ENCODE measurements at regions not wholly inside any gene's neighbourhood (a gene's known extent, or its start where the extent isn't known, plus 50 kb on each side); places are given as distances from the start of the nearest gene placed in this dataset.

DNA sequence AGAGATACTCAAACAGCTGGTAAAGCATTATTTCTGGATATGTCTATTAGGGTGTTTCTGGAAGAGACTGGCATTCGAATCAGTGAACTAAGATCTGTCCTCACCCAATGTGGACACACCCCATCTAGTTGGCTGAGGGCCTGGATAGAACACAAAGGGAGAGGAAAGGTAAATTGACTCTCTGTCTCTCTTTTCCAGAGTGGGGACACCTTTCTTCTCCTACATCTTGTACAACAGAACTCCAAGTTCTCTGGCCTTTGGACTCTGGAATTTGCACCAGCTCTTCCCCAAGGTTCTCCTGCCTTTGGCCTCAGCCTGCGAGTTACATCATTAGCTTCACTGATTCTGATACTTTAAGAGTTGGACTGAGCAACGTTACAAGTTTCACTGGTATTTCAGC, 1253.9 kb downstream of the SLC16A7 start:
- DNase-seq (ENCODE audit: low read depth in 2 of 2) = no peak

DNA sequence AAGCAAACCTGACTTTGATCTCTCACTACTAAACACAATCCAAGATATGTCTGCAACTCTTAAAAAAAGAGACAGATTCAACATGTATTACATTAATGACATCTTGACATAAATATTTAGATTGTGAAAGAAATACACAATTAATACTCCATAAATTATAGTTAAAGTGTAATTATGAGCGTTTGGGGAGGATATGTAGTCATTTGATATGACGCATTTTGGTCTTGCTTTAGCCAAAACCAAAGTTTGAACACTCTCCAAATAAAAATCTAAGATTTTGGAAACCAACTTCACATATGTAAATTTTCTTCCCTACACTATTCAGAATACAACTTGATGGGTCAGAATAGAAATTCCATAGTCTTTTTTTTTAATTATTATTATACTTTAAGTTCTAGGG, 1257.6 kb downstream of the SLC16A7 start:
- DNase-seq (ENCODE audit: low read depth in 2 of 2) = no peak

DNA sequence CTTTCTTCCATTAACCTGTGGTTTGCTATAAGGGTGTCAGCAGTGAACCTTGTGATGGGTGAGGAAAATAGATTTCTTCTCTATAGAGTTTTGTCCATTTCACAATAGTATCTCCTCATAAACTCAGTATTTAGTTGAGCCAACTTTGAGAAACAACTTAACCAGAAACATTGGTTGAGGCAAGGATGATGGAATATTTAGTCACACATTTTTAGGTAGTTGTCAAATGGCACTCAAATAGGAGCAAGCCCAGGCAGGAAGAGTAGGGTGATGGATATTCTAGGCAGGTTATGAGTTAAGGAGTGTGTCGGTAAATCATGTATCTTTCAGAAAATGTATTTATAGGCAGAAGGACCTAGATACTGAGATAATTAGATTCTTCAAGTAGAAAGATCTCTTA, 1267.6 kb downstream of the SLC16A7 start:
- no peak for DNase-seq (ENCODE audit: low read depth in 2 of 2)

- no peak for DNase-seq (ENCODE audit: low read depth in 2 of 2)
These were observed 1276.4 kb downstream of the SLC16A7 start for GRCh38 chr12:60872219-60872618.

GRCh38 chr12:60872850-60873713, 1277.3 kb downstream of the SLC16A7 start:
- no peak for DNase-seq (ENCODE audit: low read depth in 2 of 2)

- DNase-seq (ENCODE audit: low read depth in 2 of 2) = no peak
These were observed 1278.3 kb downstream of the SLC16A7 start for GRCh38 chr12:60874091-60874490.

- DNase-seq (ENCODE audit: low read depth in 2 of 2) = no peak
These were observed 1325.1 kb downstream of the SLC16A7 start for GRCh38 chr12:60920841-60921495.

DNA sequence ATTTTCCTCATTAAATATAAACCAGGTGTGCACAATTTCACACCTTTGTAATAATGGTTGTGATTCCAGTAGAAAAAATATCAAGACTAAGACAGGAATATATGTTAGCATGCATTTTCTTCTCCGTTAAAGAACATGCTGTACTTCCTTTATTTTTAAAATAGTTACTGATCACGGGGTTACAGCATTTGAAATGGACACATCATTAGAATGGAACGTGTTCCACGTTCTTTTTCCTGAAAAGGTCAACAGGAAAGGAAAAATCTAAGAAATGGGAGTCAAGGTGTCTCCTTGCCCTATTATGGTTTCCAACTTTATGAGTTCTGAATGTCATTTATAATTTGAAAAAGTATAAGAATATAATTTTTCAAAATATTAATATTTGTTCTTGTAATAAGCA, 1325.7 kb downstream of the SLC16A7 start:
- DNase-seq (ENCODE audit: low read depth in 2 of 2) = no peak

- DNase-seq (ENCODE audit: low read depth in 2 of 2) = no peak
These were observed 1330.4 kb downstream of the SLC16A7 start for GRCh38 chr12:60926256-60926655.

DNA sequence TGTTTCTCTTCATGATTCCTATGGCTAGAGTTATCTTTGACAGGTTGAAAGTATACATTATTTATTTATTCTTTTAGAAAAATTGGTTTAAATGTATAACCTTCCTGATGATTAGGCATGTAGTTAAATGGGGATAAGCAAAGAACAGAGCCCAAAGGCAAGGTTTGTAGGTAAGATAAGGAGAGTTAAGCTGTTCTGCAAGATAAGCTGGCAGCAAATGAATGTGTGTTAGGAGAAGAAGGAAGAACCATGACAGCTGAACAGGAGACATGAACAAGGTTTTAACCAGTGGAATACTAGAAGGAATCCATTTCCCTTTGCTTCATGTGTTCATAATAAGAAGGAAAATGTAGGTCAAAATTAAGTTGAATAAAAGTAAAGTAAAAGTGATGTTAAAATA, 1330.1 kb upstream of the USP15 start:
- DNase-seq (ENCODE audit: low read depth in 2 of 2) = no peak

- no peak for DNase-seq (ENCODE audit: low read depth in 2 of 2)
These were observed 1324.0 kb upstream of the USP15 start for GRCh38 chr12:60935981-60936761.

- DNase-seq (ENCODE audit: low read depth in 2 of 2) = no peak
These were observed 1312.7 kb upstream of the USP15 start for GRCh38 chr12:60947533-60947932.

DNA sequence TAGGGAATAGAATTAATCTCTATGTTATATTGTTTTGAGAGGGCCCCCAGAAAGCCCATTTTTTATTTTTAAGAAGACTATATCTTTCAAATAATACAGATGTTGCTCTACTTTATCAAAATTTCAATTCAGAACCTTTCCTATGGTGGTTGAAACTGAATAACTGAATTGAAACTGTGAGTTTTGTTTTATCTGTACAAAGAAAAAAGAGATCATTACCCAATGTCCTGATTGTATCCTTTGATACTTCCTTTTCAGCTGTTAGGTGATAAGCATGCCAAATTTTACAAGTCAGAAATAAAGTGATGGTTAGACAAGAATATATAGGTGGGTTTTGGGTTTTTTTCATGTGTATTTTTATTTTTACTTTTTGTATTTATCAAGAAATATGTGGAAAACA, 1293.1 kb upstream of the USP15 start:
- no peak for DNase-seq (ENCODE audit: low read depth in 2 of 2)

GRCh38 chr12:60977966-60978365, 1282.2 kb upstream of the USP15 start:
- DNase-seq (ENCODE audit: low read depth in 2 of 2) = no peak

DNA sequence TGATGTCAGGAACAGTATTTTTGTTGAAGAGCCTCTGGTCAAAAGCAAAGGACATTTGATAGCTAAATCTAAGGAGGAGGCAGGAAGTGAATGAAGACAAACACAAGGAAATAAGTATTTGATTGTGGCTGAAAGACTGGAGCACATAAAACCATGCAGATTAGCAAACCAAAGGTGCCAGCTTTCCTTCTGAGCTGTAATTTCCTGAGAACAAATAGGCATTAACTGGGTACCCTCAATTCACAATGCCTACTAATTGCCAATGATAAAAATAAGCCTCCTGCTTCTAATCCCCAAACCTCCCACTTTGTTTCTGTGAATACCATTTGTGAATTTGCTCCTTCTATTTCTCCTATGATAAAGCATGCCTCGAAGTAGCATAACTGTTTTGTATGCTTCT, 1279.6 kb upstream of the USP15 start:
- no peak for DNase-seq (ENCODE audit: low read depth in 2 of 2)

DNA sequence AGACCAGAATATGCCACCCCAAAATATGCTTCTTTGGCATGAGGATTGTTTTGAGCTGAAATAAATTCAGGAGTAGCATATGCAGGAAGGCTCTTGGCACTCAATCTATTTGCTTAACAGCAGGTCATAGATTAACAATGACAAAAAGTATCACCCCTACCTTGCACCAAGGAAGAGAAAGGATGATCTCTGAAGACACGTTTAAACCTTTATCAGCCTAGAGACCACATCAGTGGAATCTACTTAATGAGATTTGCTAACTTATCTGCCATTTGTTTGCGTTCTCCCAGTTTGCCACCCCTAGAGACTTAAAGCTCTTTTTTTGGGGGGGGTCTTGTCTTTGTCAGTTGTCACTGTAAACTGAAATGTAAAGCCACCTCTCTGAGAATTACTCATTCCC, 1278.7 kb upstream of the USP15 start:
- no peak for DNase-seq (ENCODE audit: low read depth in 2 of 2)

DNA sequence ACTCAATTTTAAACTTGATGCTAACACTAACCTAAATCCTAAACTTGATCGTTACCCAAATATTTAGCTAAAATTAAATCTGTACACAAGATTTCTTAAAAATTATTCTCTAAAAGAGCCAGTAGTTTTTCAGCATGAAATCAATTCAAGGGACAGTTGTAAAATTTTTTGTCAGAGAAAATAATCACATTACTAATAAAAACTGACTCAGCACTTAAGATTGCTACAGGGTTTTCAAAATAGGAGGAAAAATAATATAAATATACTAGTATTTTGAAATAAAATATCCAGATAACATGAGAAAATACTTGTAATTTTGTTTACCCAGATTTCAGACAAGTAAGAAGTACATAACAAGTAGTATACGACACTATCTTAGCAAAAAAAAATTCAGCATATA, 1268.1 kb upstream of the USP15 start:
- no peak for DNase-seq (ENCODE audit: low read depth in 2 of 2)

GRCh38 chr12:60995256-60995825, 1264.9 kb upstream of the USP15 start:
- no peak for DNase-seq (ENCODE audit: low read depth in 2 of 2)

- DNase-seq (ENCODE audit: low read depth in 2 of 2) = no peak
These were observed 1262.3 kb upstream of the USP15 start for GRCh38 chr12:60997869-60998378.

DNA sequence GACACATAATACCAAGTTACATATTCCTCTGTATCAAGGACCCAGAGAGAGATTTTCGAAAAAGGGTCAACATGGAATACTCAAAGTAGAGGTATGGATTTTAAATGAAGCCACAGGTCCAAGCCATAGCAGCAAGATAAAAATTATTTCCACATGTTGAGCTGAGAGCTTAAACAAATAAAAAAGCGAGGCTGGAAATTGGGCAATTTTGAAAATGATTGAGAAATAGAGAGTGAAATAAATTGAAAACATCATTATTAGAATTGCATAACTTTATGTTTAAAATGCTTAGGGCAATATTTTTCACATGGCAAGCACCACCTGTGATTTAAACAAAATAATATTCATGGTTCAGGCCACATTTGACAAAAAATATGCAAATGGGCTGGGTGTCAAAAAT, 1251.0 kb upstream of the USP15 start:
- DNase-seq (ENCODE audit: low read depth in 2 of 2) = no peak

- no peak for DNase-seq (ENCODE audit: low read depth in 2 of 2)
These were observed 1248.3 kb upstream of the USP15 start for GRCh38 chr12:61011767-61012423.

- no peak for DNase-seq (ENCODE audit: low read depth in 2 of 2)
These were observed 1241.6 kb upstream of the USP15 start for GRCh38 chr12:61018571-61018970.
